DMS114 treated with DMSO at 0.1 percent for 48 hours (cell line): ENCODE measurements at regions not wholly inside any gene's neighbourhood (a gene's known extent, or its start where the extent isn't known, plus 50 kb on each side); places are given as distances from the start of the nearest gene placed in this dataset.
"Not testable (repeated sequence)": the region's sequence is repeated elsewhere in the genome, so short reads cannot be mapped to it uniquely, and the experiment has no call there.

Experiments used
- DNase-seq: peaks from one replicate; lab custom pipeline; 2025; ENCODE audit not compliant: unreplicated experiment; lab: John Stamatoyannopoulos, UW

GRCh38 chr5:60102961-60103693, 209.6 kb upstream of the PDE4D start:
- DNase-seq = no peak

GRCh38 chr5:60101573-60101972, 208.0 kb upstream of the PDE4D start:
- DNase-seq = no peak

GRCh38 chr5:60092671-60093422, 199.3 kb upstream of the PDE4D start:
- DNase-seq = no peak

GRCh38 chr5:60086583-60086982, 193.1 kb upstream of the PDE4D start:
- no peak for DNase-seq

- DNase-seq = no peak
Observed at GRCh38 chr5:60084226-60084625, 190.7 kb upstream of the PDE4D start.

- no peak for DNase-seq
Observed at GRCh38 chr5:60077292-60077691, 183.8 kb upstream of the PDE4D start.

GRCh38 chr5:60076746-60077145, 183.2 kb upstream of the PDE4D start:
- no peak for DNase-seq

GRCh38 chr5:60066502-60066901, 173.0 kb upstream of the PDE4D start:
- DNase-seq = no peak

- no peak for DNase-seq
Observed at GRCh38 chr5:60060389-60060788, 166.9 kb upstream of the PDE4D start.

GRCh38 chr5:60056191-60056590, 162.7 kb upstream of the PDE4D start:
- no peak for DNase-seq

GRCh38 chr5:60055168-60055567, 161.6 kb upstream of the PDE4D start:
- DNase-seq = no peak

- not testable (repeated sequence) for DNase-seq
Observed at GRCh38 chr5:60041996-60042664, 148.6 kb upstream of the PDE4D start.

- DNase-seq = not testable (repeated sequence)
Observed at GRCh38 chr5:60041508-60041907, 148.0 kb upstream of the PDE4D start.

GRCh38 chr5:60036192-60036938, 142.8 kb upstream of the PDE4D start:
- no peak for DNase-seq

- no peak for DNase-seq
Observed at GRCh38 chr5:60026161-60026560, 132.6 kb upstream of the PDE4D start.

- DNase-seq = no peak
Observed at GRCh38 chr5:60024104-60024503, 130.6 kb upstream of the PDE4D start.

GRCh38 chr5:60023255-60023654, 129.7 kb upstream of the PDE4D start:
- DNase-seq = no peak

- no peak for DNase-seq
Observed at GRCh38 chr5:60020457-60020856, 126.9 kb upstream of the PDE4D start.

- DNase-seq = not testable (repeated sequence)
Observed at GRCh38 chr5:60018960-60019359, 125.4 kb upstream of the PDE4D start.

GRCh38 chr5:60018091-60018490, 124.6 kb upstream of the PDE4D start:
- DNase-seq = no peak

GRCh38 chr5:60014331-60014730, 120.8 kb upstream of the PDE4D start:
- no peak for DNase-seq
